H1 (cell line): ENCODE measurements at regions not wholly inside any gene's neighbourhood (a gene's known extent, or its start where the extent isn't known, plus 50 kb on each side); places are given as distances from the start of the nearest gene placed in this dataset.

ENCODE experiments used
- CTCF ChIA-PET: fragments of 300-600 bp; sonication (Branson Sonifier 250); formaldehyde crosslinking; loops from one replicate; lab custom pipeline; 2021; ENCODE audit not compliant: partially characterized antibody; lab: Charles Lee
- POLR2A ChIA-PET: fragments of 300-600 bp; sonication (Branson Sonifier 250); formaldehyde crosslinking; loops from one replicate; lab custom pipeline; 2021; ENCODE audit warnings: inconsistent platforms; ENCODE audit not compliant: partially characterized antibody; lab: Charles Lee
- DNase-seq, 2 experiments: peaks; one replicate each; pipeline versions ENCODE4 v3.0.0 to v3.0.0-alpha.2; 2010 to 2022; ENCODE audit warnings: low spot score in 2 of 2, low read depth in 1 of 2, mixed read lengths in 1 of 2
- FAIRE-seq: peaks from 2 replicates; lab custom pipeline; 2011; peaks lifted over from hg19 to GRCh38; lab: Jason Lieb, UNC
- H2AFZ ChIP-seq: 2 replicates; pipeline ENCODE4 v1.8.1; 2012; ENCODE audit warnings: low read length, inconsistent platforms
- H2AK5ac ChIP-seq: 2 replicates; pipeline ENCODE4 v1.6.1; 2013; ENCODE audit warnings: low read depth, low read length
- H2BK120ac ChIP-seq: replicated peaks from 2 replicates; pipeline ENCODE3; 2013; ENCODE audit warnings: low read depth, low read length, inconsistent platforms
- H2BK12ac ChIP-seq: 2 replicates; pipeline ENCODE4 v1.6.1; 2013; ENCODE audit warnings: low read depth, low read length
- H2BK15ac ChIP-seq: 2 replicates; pipeline ENCODE4 v1.6.1; 2013; ENCODE audit warnings: low read length
- H2BK20ac ChIP-seq: 2 replicates; pipeline ENCODE4 v1.6.1; 2013; ENCODE audit warnings: low read length
- H2BK5ac ChIP-seq: 2 replicates; pipeline ENCODE4 v1.6.1; 2013; ENCODE audit warnings: low read depth, low read length
- H3K14ac ChIP-seq: 2 replicates; pipeline ENCODE4 v1.6.1; 2013; ENCODE audit warnings: inconsistent platforms; ENCODE audit not compliant: insufficient read length
- H3K18ac ChIP-seq: 2 replicates; pipeline ENCODE4 v1.6.1; 2013; ENCODE audit warnings: low read length; ENCODE audit errors: extremely low read depth
- H3K23ac ChIP-seq: 2 replicates; pipeline ENCODE4 v1.6.1; 2013; ENCODE audit warnings: inconsistent platforms; ENCODE audit not compliant: insufficient read length
- H3K23me2 ChIP-seq: 2 replicates; pipeline ENCODE4 v1.6.1; 2013; ENCODE audit warnings: low read depth, low read length
- H3K27ac ChIP-seq: 2 replicates; pipeline ENCODE4 v1.6.1; 2011; ENCODE audit warnings: low read depth, low read length, inconsistent platforms
- H3K27me3 ChIP-seq, 4 experiments: replicated peaks in 1 of 4; 1 replicate in 1 of 4; 2 replicates in 3 of 4; pipeline versions ENCODE4 v1.6.1 to v1.8.1; 2011 to 2013; ENCODE audit warnings: low read length in 3 of 4, mild to moderate bottlenecking in 3 of 4, inconsistent platforms in 2 of 4, mixed read lengths in 2 of 4, moderate library complexity in 1 of 4; ENCODE audit not compliant: control insufficient read depth in 3 of 4, insufficient read depth in 3 of 4; ENCODE audit errors: extremely low read depth in 1 of 4
- H3K36me3 ChIP-seq, 4 experiments: 2 replicates each; pipeline versions ENCODE4 v1.6.1 to v1.8.1; 2011 to 2013; ENCODE audit warnings: mild to moderate bottlenecking in 4 of 4, low read length in 3 of 4, moderate library complexity in 2 of 4, control low read depth in 1 of 4, inconsistent platforms in 1 of 4; ENCODE audit not compliant: insufficient read depth in 4 of 4, control insufficient read depth in 2 of 4
- H3K4ac ChIP-seq: replicated peaks from 2 replicates; pipeline ENCODE3; 2013; ENCODE audit warnings: low read length, low read depth, mixed read lengths, inconsistent platforms; ENCODE audit not compliant: insufficient read length
- H3K4me1 ChIP-seq, 4 experiments: replicated peaks in 1 of 4; 1 replicate in 1 of 4; 2 replicates in 3 of 4; pipeline versions ENCODE4 v1.6.1 to v1.8.1; 2011 to 2013; ENCODE audit warnings: low read length in 3 of 4, inconsistent platforms in 2 of 4, mixed read lengths in 1 of 4; ENCODE audit not compliant: insufficient read depth in 4 of 4, control insufficient read depth in 3 of 4
- H3K4me2 ChIP-seq, 2 experiments: 2 replicates each; pipeline versions ENCODE4 v1.6.1 to v1.8.1; 2011 to 2013; ENCODE audit warnings: low read depth in 2 of 2, low read length in 2 of 2, control low read depth in 1 of 2, inconsistent platforms in 1 of 2, mild to moderate bottlenecking in 1 of 2; ENCODE audit not compliant: insufficient read depth in 1 of 2
- H3K4me3 ChIP-seq, 4 experiments: fragments of 200-600, 300-600 bp in 1 of 4; sonication (generic), shearing (Covaris generic), sonication (Bioruptor Twin) in 1 of 4; 2 replicates each; pipeline versions ENCODE4 v1.5.1 to v1.8.1; 2011 to 2016; ENCODE audit warnings: low read length in 4 of 4, low read depth in 3 of 4, control low read depth in 2 of 4, inconsistent platforms in 2 of 4, mild to moderate bottlenecking in 2 of 4, mixed read lengths in 1 of 4, moderate library complexity in 1 of 4; ENCODE audit not compliant: insufficient read depth in 2 of 4; ENCODE audit errors: extremely low read depth in 1 of 4
- H3K56ac ChIP-seq: replicated peaks from 2 replicates; pipeline ENCODE3; 2013; ENCODE audit warnings: low read depth, mild to moderate bottlenecking, mixed read lengths, low read length, inconsistent platforms; ENCODE audit not compliant: insufficient read length
- H3K79me1 ChIP-seq: 2 replicates; pipeline ENCODE4 v1.6.1; 2013; ENCODE audit warnings: low read depth, low read length, control low read depth
- H3K79me2 ChIP-seq, 2 experiments: 2 replicates each; pipeline versions ENCODE4 v1.6.1 to v1.8.1; 2012 to 2013; ENCODE audit warnings: low read length in 2 of 2, mild to moderate bottlenecking in 2 of 2, inconsistent platforms in 1 of 2; ENCODE audit not compliant: insufficient read depth in 2 of 2, control insufficient read depth in 1 of 2
- H3K9ac ChIP-seq, 4 experiments: replicated peaks in 1 of 4; 1 replicate in 1 of 4; 2 replicates in 3 of 4; pipeline versions ENCODE4 v1.6.1 to v1.8.1; 2011 to 2013; ENCODE audit warnings: low read depth in 3 of 4, low read length in 3 of 4, control low read depth in 2 of 4, mild to moderate bottlenecking in 2 of 4, moderate library complexity in 2 of 4, inconsistent platforms in 1 of 4; ENCODE audit errors: extremely low read depth in 1 of 4
- H3K9me3 ChIP-seq, 2 experiments: 2 replicates each; pipeline versions ENCODE4 v1.6.1 to v1.8.1; 2012 to 2013; ENCODE audit warnings: mild to moderate bottlenecking in 2 of 2, moderate library complexity in 2 of 2, control low read depth in 1 of 2, inconsistent platforms in 1 of 2, low read depth in 1 of 2, low read length in 1 of 2, mixed read lengths in 1 of 2; ENCODE audit not compliant: insufficient read depth in 2 of 2
- H4K20me1 ChIP-seq, 2 experiments: replicated peaks in 1 of 2; 2 replicates each; pipeline versions ENCODE3 to v1.8.1; 2011 to 2013; ENCODE audit warnings: inconsistent platforms in 2 of 2, low read length in 2 of 2, mild to moderate bottlenecking in 1 of 2; ENCODE audit not compliant: insufficient read depth in 2 of 2, control insufficient read depth in 1 of 2
- H4K5ac ChIP-seq: 2 replicates; pipeline ENCODE4 v1.6.1; 2013; ENCODE audit warnings: low read length, low read depth, mixed read lengths, inconsistent platforms; ENCODE audit not compliant: insufficient read length
- H4K8ac ChIP-seq: 2 replicates; pipeline ENCODE4 v1.8.0; 2013; ENCODE audit warnings: mild to moderate bottlenecking, moderate library complexity, low read length, inconsistent platforms; ENCODE audit not compliant: insufficient read depth; ENCODE audit errors: extremely low read depth
- H4K91ac ChIP-seq: replicated peaks from 2 replicates; pipeline ENCODE3; 2013; ENCODE audit warnings: low read length, mixed read lengths, inconsistent platforms; ENCODE audit not compliant: insufficient read length
- FOSL1 ChIP-seq: IDR thresholded peaks from 2 replicates; pipeline ENCODE4 v1.6.1; 2011; ENCODE audit warnings: mild to moderate bottlenecking, low read depth, low read length, moderate library complexity; ENCODE audit not compliant: insufficient read depth
- TBP ChIP-seq: IDR thresholded peaks from 2 replicates; pipeline ENCODE4 v1.6.1; 2011; ENCODE audit warnings: low read depth, low read length, improper control_type of control experiment
- WGBS, 2 experiments: shearing (Covaris generic) in 1 of 2; methylation state at CpG; one replicate each; pipeline versions ENCODE4 v1.1.6 to v1.1.7; 2013 to 2015; ENCODE audit warnings: low lambda C conversion rate in 2 of 2, mixed read lengths in 2 of 2, inconsistent platforms in 1 of 2, low coverage in 1 of 2, missing lambda C conversion rate in 1 of 2; ENCODE audit not compliant: insufficient replicate concordance in 2 of 2, insufficient coverage in 1 of 2, insufficient read length in 1 of 2; ENCODE audit errors: extremely low coverage in 1 of 2, missing lambda C conversion rate in 1 of 2; 5-methylcytosine and 5-hydroxymethylcytosine counted together

DNA sequence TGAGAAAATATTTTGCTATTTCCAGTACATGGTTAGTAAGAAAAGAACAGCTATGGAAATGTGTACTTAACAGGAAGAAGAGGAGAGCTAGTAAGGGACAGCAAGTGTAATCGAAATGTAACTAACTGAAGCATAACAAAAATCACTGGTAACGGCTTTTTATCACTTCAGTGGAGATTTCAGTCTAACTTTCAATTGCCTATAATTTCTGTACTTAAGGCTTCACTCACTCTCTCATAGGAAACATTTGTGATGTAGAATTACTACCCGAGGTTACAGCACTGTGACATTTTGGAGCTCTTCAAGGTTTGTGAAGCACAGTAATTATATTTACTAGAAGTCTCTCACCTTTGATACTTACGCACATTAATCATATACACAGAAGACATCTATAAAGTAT lies 1119.1 kb downstream of the AMY1C start:
- Histone ChIP-seq H2BK15ac (no peak overlapping the region), H3K18ac (no peak overlapping the region), H4K5ac (no peak overlapping the region), H3K4me2 (no peak overlapping the region), H3K36me3 (no peaks in the 10 kb centered on the region), H3K4me3 (no peak overlapping the region), H3K23me2 (no peaks in the 10 kb centered on the region), H3K27ac (no peak overlapping the region), H4K8ac (no peak overlapping the region), H2BK12ac (no peak overlapping the region), H3K4ac (no peak overlapping the region), H3K56ac (no peak overlapping the region), H3K9ac (no peak overlapping the region), H2AK5ac (no peak overlapping the region), H2BK120ac (no peak overlapping the region), H3K79me2 (no peaks in the 10 kb centered on the region), H2AFZ (no peak overlapping the region), H3K23ac (no peak overlapping the region), H3K27me3 (no peaks in the 10 kb centered on the region), H4K91ac (no peak overlapping the region), H3K4me1 (no peaks in the 10 kb centered on the region), H2BK5ac (no peak overlapping the region), H3K9me3 (no peaks in the 10 kb centered on the region), H3K14ac (no peak overlapping the region), H2BK20ac (no peak overlapping the region), H3K79me1 (no peaks in the 10 kb centered on the region), H4K20me1 (no peaks in the 10 kb centered on the region)
- FAIRE-seq (no peak), DNase-seq (no peak)
- no peak for TF ChIP-seq FOSL1
- no peak for TF ChIP-seq TBP
- ChIA-PET POLR2A (no interaction called here), CTCF (interaction anchor here (1.4 kb wide), 1 partner anchor 88 kb away, joined by 3 read pairs; no protein-coding TSS in a partner anchor)
- 87% methylated on average over 4 of the region's 4 CpGs; no CpG with 5 or more reads in 1 of the 2 experiments for WGBS, 2 experiments
